ENCODE measurements at regions not wholly inside any gene's neighbourhood (a gene's known extent, or its start where the extent isn't known, plus 50 kb on each side); places are given as distances from the start of the nearest gene placed in this dataset.
"Not testable (repeated sequence)": the region's sequence is repeated elsewhere in the genome, so short reads cannot be mapped to it uniquely, and the experiment has no call there.

DNA sequence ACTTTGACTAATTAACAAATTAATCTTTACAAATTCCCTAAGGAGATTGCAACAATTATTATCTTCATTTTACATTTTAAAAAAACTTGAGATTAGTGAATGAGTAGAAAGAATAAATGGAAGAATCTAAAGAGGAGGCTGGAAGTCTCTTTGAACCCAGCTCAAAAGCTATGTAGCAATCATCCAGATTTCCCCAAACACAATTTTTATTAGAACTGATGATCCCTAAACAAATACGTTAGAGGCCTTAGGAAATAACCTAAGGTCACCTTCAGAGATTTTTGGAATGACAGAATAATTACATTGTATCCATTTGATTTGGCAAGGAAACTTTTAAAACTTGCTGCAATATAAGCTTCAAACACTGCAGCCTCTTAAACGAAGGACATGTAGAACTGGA lies 242.4 kb upstream of the LYPLAL1 start:
- DNase-seq (ENCODE audit: low spot score): no peak

DNA sequence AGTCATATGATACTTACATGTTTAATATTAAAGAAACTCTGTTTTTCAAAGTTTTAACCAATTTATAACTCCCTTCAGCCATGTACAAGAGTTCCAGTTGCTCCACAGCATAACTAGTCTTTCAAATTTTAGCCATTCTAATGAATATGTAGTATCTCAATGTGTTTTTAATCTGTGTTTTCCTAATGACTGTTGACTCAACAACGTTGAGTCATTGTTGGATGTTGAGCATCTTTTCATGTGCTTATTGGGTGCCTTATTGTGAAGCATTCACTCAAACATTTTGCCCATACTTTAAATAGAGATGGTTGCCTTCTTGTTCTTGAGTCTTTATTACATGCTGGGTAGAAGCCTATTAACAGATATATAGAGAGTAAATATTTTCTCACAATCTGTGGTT lies 240.2 kb upstream of the LYPLAL1 start:
- DNase-seq (ENCODE audit: low spot score): no peak

DNA sequence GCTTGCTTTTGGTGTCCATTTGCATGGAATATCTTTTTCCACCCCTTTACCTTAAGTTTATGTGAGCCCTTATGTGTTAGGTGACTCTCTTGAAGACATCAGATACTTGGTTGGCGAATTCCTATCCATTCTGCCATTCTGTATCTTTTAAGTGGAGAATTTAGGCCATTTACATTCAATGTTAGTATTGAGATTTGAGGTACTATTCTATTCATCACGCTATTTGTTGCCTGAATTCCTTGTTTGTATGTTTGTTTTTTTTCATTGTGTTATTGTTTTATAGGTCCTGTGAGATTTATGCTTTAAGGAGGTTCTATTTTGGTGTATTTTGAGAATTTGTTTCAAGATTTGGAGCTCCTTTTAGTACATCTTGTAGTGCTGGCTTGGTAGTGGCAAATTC lies 238.3 kb upstream of the LYPLAL1 start:
- not testable (repeated sequence) for DNase-seq (ENCODE audit: low spot score)

DNA sequence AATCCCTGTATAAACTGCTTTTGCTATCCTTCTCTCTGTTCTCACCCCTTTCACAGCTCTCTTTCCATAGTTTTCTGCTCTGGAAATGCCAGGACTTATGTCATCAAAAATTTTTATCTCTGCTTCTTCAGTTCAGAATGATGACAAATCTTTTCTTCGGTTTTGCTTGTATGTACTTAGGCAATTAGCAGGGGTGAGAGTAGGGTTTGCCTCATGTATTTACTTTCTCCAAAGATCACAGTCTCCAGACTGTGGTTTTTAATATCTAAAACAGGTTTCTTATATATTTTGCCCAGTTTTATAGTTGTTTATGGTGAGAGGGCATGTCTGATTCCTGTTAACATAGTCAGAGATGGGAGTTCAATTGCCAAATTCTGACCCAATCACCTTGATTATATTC lies 235.4 kb upstream of the LYPLAL1 start:
- DNase-seq (ENCODE audit: low spot score): peak; percentile 47

DNA sequence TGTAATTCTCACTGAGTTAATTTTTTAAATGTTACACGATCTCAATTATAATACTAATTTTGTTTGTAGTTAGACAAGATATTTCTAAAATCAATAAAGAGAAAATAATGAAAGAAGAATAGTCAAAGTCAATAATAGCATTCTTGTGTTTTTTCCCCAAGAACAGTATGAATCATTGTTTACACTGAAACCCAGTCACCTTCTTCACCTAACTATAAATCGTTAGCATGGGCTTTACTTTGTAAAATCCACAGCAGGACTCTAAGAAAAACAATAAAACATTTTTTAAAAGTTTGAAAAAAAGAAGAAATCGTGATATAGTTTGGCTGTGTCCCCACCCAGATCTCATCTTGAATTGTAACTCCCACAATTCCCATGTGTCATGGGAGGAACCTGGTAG lies 234.6 kb upstream of the LYPLAL1 start:
- no peak for DNase-seq (ENCODE audit: low spot score)

DNA sequence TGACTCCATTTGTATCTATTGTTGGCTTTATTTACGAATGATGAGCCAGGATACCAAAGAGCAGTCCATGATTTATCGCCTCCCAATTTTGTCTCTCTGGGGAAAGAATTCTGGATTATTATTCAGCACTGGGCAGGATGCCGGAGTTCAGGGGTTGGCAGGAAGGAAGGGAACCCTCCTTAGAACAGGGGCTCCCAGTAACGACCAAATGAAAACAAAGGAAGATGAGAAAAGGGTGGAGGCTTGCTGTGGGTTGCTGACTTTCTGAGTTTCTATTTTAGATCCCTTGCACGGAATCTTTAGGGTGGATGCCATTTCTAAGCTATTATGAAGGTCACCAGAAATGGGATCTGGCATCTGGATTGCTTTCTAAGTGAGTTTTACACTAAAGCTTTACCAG lies 231.2 kb upstream of the LYPLAL1 start:
- DNase-seq (ENCODE audit: low spot score): no peak

DNA sequence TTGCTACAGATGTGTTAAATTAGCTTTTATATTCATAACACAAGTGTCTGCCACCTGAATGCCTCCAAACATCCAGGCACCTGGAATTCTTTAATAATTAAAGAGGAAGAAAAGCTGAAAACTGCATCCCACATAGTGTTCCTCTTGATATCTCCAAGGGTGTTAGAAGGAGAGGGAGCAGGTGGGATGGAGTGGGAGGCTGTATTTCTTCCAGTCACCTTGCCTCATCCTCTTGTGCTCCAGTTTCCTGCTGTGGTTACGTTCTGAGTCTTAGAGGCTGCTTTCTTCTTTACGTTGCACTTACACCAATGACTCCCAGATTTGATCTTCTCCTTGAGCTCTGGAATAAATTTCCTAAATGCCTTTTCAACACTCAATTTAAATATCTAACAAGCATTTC lies 230.3 kb upstream of the LYPLAL1 start:
- no peak for DNase-seq (ENCODE audit: low spot score)

DNA sequence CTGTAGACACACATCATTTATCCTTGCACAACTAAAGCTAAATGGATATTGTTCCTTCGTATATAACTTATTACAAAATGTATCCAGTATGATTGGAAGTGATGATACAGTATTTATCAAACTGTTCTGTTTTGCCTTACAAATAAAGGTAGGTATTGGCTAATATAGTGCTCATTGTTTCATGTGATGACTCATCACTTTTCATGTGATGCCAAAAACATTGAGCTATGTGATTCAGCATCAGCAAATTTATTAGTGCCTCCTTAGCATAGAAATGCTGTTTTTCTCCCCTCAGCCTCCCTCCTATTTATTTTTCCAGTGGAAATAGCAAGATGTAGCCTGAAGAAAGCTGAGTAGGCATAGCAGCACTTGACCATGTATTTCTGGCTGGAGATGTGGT lies 228.6 kb upstream of the LYPLAL1 start:
- no peak for DNase-seq (ENCODE audit: low spot score)

DNA sequence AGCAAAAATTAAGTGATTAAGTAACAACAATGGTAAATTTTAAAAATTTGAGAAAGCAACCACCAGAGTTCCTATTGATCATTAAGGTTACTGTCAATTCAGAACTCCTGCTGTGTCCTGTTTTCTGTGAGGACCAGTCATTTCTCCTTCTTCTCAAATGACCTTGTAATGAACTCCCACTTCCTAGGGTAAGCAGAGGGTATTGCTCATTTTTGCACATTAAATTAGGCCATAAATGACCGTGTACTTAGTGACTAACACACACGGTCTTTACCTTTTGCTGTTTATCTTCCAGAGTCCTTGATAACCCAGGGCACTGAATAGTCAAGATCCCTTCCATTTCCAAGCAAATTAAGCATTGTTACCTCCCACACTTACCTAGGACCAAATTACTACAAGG lies 227.5 kb upstream of the LYPLAL1 start:
- DNase-seq (ENCODE audit: low spot score): no peak

DNA sequence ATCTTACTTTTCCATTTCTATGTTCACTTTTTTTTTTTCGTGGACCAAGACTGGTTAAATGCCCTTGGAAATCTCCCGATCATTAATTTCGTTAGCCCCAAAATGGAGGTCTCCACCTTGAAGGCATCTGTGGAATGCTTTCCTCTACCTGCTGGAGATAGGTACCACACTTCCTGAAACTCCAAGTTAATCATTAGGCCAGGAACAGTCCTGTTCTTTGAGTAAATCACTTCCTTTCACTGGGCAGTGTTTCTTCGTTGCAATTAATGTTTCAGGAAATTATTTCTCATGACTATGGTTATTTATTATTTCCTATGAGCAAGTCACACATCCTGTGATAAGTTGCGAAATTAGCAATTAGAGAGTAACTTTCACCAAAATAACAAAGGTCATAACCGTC lies 225.2 kb upstream of the LYPLAL1 start:
- no peak for DNase-seq (ENCODE audit: low spot score)

DNA sequence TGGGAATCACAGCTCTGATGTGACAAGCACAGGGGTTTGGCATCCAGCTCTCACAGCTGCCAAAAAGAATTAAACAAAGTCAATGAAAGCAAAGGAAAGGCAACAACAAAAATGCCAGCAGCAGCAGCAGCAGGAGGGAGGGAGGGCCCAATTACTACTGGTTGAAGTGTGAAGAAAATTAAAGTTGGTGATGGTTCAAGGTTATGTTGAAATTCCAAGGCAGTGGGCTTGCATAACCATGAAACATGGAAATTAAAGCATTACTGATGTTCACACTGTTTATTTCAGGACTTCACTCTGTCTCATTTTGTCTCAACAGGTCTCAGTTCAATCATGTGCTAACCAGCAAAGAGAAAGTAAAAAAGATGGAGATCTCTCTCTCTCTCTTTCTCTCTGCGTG lies 220.3 kb upstream of the LYPLAL1 start:
- no peak for DNase-seq (ENCODE audit: low spot score)

DNA sequence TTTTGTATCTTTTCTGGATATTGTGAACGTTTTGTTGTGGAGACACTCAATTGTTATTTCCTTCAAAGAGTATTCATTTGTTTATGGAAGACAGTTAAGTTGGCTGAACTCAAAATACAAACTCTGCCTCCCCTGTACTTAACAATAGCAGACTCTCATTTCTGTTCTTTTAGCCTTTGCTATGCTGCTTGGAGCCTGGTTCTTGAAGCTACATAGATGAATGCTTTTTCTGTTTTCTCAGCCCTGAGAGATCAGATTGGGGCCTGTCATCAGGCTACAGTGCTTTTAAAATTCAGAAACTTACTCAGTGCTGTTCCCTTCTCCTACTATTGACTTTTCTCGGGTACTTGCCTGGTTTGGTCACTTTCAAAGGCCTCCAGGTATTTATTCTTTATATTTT lies 215.7 kb upstream of the LYPLAL1 start:
- DNase-seq (ENCODE audit: low spot score): no peak

DNA sequence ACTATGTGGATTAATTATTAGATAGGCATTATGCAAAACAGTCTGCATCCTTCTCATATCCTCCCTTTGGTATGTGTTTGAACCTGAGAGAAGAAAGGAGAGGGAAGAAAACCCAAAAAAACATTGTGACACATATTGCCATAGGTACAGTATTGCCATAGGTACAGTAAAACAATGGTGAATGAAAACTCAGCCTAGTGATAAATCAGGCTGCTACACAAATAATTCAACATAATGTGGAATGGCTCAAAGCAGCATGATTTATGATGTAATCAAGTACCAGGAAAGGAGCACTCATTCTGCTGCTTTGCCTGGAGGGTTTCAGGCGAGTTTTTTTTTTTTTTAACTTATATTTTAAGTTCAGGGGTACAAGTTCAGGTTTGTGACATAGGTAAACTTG lies 213.9 kb upstream of the LYPLAL1 start:
- DNase-seq (ENCODE audit: low spot score): no peak

DNA sequence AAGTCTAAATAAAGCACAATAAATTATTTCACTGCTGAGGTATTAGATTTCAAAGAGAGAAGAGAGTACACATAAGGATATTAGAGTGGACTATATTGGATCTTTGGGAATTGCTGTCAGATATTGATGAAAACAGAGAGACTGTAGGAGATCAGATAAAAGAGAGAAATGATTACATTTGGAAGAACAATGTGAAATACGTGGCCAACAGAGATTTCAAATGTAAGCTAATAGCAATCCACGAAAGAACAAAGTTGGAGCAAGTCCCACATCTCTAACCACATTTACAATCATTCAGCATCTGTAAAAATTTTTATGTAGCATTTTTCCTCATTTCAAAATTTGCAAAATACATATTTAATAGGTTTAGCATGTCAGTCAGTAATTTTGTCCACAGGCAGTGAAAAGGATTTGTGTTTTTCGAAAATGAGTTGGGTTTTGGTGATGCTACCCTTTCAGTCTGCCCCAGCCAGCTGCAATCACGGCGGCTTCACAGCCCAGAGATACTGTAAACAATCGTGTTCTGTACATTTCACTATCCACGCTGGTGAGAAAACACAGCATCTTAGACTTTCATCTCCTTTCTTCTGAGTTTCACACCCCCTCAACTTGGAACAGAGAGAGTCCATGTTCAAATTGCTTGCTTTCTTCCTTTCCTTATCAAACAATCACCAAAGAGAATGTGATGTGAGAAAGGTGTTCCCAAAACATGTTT lies 209.1 kb upstream of the LYPLAL1 start:
- no peak for DNase-seq (ENCODE audit: low spot score)

DNA sequence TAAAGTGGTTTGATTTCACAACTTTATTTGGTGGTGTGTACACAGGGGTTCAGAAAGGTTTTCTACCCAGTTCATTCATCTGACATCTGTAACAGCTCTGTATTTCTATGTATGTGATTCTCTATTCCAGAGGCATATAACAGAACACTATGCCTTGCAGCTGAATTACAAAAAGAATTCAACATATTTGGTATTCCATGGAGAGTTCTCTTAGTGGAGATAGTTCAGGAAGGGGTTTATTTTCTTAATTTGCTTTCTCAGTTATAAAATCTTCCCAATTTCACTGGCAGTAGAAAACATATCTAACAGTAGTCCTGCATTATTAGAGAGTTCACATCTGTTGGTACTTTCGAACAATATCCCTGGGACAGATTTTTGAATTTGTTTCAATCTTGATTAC lies 207.9 kb upstream of the LYPLAL1 start:
- DNase-seq (ENCODE audit: low spot score): no peak

DNA sequence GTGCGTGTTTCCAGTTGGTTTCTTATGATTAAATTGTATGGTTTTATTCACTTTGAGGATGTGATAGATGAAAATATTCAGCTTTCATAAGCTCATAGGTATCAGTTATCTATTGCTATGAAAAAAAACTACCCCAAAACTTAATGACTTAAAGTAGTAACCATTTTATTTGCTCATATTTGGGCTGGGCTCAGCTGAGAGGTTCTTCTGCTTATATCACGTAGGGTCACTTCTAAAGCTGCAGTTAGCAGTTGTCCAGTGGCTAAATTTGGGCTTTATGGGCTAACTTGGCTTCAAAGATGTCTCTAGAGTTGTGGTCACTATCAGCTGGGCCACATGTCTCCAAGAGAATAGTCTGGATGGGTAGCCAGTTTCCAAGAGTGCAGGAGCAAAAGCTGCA lies 206.4 kb upstream of the LYPLAL1 start:
- DNase-seq (ENCODE audit: low spot score): no peak

DNA sequence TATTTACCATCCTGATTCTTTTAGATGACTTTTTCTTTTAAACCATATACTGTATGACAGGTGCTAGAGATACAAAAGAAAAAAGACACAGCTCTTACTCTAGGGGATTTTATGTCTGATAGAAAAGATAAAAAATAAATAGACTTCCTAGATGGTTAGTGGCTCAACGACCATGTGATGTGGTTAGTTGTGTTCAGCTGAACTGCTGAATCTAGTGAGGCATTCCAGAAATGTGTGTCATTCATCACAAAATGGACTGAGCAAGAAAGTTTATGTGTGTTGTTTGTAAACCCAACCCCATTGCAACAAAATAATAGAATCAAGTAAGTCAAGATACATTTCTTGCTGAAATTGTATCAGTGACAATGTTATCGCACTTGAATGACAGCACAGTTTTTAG lies 205.8 kb upstream of the LYPLAL1 start:
- peak; percentile 44 for DNase-seq (ENCODE audit: low spot score)

DNA sequence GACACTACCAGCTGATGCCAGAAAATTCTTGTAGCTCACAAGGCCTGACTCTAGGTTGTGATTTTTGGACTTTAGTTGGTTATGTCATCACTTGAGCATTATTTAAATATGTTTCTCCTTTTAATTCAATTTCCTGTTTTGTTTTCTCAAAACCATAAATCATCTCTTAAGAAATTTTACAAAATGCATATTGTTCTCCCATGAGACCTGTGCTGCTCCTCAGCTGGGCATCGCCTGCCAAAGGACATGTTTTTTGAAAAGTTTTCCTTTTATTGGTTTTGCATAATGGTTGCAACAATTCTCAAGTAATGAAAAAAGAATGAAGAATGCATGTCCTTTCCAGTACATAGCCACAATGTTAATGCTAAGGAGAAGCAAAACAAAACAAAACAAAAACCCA lies 204.7 kb upstream of the LYPLAL1 start:
- DNase-seq (ENCODE audit: low spot score): no peak

DNA sequence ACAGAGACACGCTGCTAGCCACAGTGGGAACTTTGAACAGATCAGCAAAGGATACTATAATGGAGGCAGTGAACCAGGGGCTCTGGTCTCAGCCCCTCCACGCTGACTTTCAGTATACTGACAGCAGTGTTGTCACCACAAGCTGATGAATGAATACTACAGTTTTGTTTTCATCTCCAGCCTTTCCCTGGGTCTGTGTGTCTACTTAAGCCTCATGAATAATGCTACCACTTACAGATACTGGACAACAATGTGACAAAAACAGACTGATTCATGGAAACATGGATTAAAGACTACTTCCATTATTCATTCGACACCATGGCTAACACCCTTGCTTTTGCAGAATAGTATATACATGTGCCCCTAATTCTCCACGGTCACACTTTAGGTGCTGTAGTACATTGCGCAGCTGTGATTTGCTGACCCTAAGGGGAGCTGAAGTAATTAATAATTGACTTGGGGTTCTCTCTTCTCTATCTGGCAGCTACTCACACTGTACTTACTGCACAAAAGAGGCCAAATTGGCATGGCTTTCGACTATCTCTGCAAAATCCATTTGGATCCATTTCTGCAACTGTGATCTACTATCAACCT lies 203.2 kb upstream of the LYPLAL1 start:
- no peak for DNase-seq (ENCODE audit: low spot score)

DNA sequence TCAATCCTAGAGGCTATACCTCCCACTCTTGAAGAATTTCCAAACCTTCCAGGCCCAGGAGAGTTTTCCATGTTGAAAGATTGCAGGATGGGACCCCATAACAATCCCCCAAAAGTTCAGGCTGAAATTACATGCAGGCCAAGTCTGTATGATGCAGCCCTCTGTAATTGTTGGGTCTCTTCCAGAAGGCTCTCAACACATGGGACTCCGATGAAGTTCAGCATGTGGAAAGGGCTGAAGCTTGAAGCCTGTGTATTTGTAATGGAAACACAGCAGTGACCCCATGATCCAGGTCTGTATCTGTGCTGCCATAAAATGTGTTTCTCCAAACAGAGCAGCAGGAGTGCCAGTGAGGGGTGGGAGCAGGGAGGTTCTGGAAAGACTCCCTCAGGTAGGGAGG lies 202.5 kb upstream of the LYPLAL1 start:
- no peak for DNase-seq (ENCODE audit: low spot score)

DNA sequence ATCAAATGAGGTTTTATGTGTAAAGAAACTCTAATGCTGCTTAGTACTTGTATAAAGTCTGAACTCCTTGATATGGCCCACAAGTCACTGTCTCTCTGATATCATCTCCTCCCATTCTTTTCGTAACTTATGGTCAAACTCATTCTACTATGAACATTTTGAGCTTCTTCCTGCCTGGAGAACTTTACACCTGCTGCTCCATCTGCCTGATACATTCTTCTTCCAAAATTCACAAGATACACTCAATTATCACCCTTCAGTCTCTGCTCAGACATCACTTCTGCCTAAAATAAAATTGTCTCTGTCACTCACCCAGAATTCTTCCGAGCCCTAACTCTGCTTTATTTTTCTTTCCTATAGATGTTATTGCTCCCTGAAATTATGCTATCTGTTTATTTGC lies 192.8 kb upstream of the LYPLAL1 start:
- DNase-seq (ENCODE audit: low spot score): no peak

DNA sequence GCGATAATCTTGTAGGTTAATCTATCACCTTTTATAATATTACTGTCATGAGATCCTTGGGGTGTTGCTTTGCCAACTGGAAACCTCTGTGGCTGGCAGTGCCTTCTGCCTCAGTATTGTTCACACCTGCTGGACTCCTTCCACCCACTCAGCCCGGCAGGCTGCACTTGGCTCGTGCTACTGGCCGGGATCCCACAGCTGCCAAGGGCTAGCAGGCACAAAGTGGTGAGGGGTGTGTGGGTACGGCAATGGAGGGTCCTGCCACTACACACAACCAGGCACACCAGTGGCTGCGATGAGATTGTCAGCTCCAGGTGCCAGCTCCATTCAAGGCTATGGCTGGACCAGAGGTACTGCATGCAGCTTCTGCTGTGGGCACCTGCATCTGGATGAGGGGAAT lies 191.2 kb upstream of the LYPLAL1 start:
- no peak for DNase-seq (ENCODE audit: low spot score)

DNA sequence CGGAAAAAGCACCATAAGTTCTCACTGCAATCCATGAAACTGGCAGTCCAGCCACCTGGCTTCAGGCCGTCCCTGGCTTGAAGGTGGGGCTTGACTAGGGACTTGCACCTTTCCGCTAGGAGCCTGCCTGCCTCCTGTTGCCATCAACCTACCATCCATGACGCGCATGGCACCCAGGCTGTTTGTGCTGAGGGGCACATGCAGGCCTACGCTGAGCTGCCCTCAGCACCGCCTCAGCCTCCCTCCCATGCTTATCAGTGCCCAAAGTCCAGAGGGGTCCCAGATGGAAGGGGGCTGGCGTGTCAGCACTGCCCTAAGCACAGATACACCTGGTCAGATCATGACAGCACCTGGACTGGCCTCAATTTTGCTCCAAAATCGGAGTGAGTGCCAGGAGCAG lies 190.2 kb upstream of the LYPLAL1 start:
- DNase-seq (ENCODE audit: low spot score): no peak

DNA sequence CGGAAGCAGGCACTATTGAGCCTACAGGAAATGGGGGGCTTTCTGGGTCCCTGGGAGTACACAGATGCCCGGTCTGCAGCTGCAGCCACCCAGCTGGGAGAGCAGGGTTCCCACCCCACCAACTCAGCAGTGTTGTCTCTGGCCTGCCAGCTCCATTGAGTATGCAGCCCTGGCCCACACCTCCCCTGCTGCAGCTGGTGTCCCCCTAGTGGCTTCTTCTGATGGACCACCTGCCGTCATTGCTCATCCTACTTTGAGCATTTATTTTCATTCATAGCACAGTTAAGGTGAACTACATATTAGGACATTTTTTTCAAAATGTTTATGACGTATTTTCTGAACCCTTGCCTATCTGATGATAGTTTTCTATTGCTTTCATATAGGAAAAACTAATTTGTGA lies 189.8 kb upstream of the LYPLAL1 start:
- DNase-seq (ENCODE audit: low spot score): no peak

Measured in H4 (cell line).